GM12864 (cell line): ENCODE measurements at regions not wholly inside any gene's neighbourhood (a gene's known extent, or its start where the extent isn't known, plus 50 kb on each side); places are given as distances from the start of the nearest gene placed in this dataset.

Experiments used
- DNase-seq: peaks from one replicate; pipeline ENCODE4 v3.0.0-alpha.2; 2011; ENCODE audit warnings: low read depth
- H3K4me3 ChIP-seq: 2 replicates; pipeline ENCODE4 v1.5.1; 2011; ENCODE audit warnings: mild to moderate bottlenecking, low read depth, low read length, control low read depth
- CTCF ChIP-seq: IDR thresholded peaks from 2 replicates; pipeline ENCODE4 v1.5.1; 2011; ENCODE audit warnings: low read depth, mild to moderate bottlenecking, moderate library complexity, low read length, control low read depth, inconsistent platforms; ENCODE audit errors: missing control alignments

GRCh38 chr7:155965010-155965409 lies 152.7 kb upstream of the SHH start:
- DNase-seq, result no peak
- no peak overlapping the region for H3K4me3 ChIP-seq
- TF ChIP-seq CTCF, result no peak

- H3K4me3 ChIP-seq, result no peak overlapping the region
- no peak for DNase-seq
- no peak for TF ChIP-seq CTCF
These were observed 152.3 kb upstream of the SHH start for GRCh38 chr7:155964543-155964942.

GRCh38 chr7:155963771-155964195 lies 151.5 kb upstream of the SHH start:
- DNase-seq, result no peak
- TF ChIP-seq CTCF, result no peak
- H3K4me3 ChIP-seq, result no peak overlapping the region

- H3K4me3 ChIP-seq, result no peak overlapping the region
- no peak for DNase-seq
- TF ChIP-seq CTCF, result no peak
These were observed 151.1 kb upstream of the SHH start for GRCh38 chr7:155963356-155963755.

- H3K4me3 ChIP-seq, result no peak overlapping the region
- DNase-seq, result no peak
- no peak for TF ChIP-seq CTCF
These were observed 150.7 kb upstream of the SHH start for GRCh38 chr7:155962968-155963300.

- no peak for DNase-seq
- TF ChIP-seq CTCF, result no peak
- no peak overlapping the region for H3K4me3 ChIP-seq
These were observed 150.1 kb upstream of the SHH start for GRCh38 chr7:155962191-155962967.
